Hepatocyte (in vitro differentiated cells): ENCODE measurements at regions not wholly inside any gene's neighbourhood (a gene's known extent, or its start where the extent isn't known, plus 50 kb on each side); places are given as distances from the start of the nearest gene placed in this dataset.

ENCODE experiments used
- CTCF ChIP-seq: fragments of 200-600 bp; sonication (generic); IDR thresholded peaks from 2 replicates; pipeline ENCODE4 v1.5.1; 2016; ENCODE audit warnings: antibody characterized with exemption, mild to moderate bottlenecking; ENCODE audit not compliant: poor library complexity
- EZH2phosphoT487 ChIP-seq: fragments of 200-600 bp; sonication (generic); IDR thresholded peaks from one replicate; pipeline ENCODE4 v1.6.1; 2018; ENCODE audit warnings: antibody characterized with exemption, mild to moderate bottlenecking, low read depth, moderate library complexity; ENCODE audit not compliant: unreplicated experiment, severe bottlenecking

GRCh38 chr1:5765997-5766913 is 226.0 kb downstream of the NPHP4 start:
- no peak for TF ChIP-seq CTCF
- no peak for TF ChIP-seq EZH2phosphoT487
